Tibial nerve (tissue), 4 donors: ENCODE measurements at regions not wholly inside any gene's neighbourhood (a gene's known extent, or its start where the extent isn't known, plus 50 kb on each side); places are given as distances from the start of the nearest gene placed in this dataset.

Experiments used
- EP300 ChIP-seq, 2 donors: sonication (generic); formaldehyde crosslinking; IDR thresholded peaks; one replicate each; pipeline ENCODE4 v1.6.1; 2017; ENCODE audit warnings: antibody characterized with exemption in 2 of 2, mild to moderate bottlenecking in 1 of 2
- POLR2A ChIP-seq, 2 donors: fragments of 450-650 bp; IDR thresholded peaks; one replicate each; pipeline ENCODE4 v1.6.1; 2017; ENCODE audit warnings: antibody characterized with exemption in 2 of 2, mild to moderate bottlenecking in 2 of 2, moderate library complexity in 2 of 2
- TF ChIP-seq, protein P1 (sequence below), 5 experiments: fragments of 200-600 bp in 3 of 5; fragments of 450-650 bp in 2 of 5; sonication (generic) in 3 of 5; IDR thresholded peaks; one replicate each; pipeline ENCODE4 v1.5.1; 2016 to 2019; ENCODE audit warnings: antibody characterized with exemption in 5 of 5, mild to moderate bottlenecking in 3 of 5, moderate library complexity in 2 of 5

DNA sequence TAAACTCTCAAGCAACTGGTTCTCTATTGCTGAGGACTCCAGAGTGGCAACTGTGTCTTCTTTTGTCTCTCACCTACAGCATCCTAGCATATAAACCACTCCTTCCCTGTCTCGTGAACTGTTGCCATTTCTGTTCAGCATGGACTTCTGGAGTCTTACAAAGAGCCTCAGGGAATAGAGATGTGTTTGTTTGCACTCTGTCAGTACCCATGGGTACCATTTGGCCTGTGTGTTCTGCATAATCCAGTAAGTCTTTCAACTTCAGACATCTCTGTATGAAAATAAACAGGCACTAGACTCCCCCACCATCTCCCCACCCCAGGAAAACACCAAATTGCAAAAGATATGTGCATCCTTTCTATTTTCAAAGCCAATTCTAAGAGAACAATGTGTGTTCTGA is 1351.6 kb upstream of the PABPC4L start:
- no peak for TF ChIP-seq POLR2A (IDR thresholded peaks at IDR 0.05)
- TF ChIP-seq, protein P1, sequence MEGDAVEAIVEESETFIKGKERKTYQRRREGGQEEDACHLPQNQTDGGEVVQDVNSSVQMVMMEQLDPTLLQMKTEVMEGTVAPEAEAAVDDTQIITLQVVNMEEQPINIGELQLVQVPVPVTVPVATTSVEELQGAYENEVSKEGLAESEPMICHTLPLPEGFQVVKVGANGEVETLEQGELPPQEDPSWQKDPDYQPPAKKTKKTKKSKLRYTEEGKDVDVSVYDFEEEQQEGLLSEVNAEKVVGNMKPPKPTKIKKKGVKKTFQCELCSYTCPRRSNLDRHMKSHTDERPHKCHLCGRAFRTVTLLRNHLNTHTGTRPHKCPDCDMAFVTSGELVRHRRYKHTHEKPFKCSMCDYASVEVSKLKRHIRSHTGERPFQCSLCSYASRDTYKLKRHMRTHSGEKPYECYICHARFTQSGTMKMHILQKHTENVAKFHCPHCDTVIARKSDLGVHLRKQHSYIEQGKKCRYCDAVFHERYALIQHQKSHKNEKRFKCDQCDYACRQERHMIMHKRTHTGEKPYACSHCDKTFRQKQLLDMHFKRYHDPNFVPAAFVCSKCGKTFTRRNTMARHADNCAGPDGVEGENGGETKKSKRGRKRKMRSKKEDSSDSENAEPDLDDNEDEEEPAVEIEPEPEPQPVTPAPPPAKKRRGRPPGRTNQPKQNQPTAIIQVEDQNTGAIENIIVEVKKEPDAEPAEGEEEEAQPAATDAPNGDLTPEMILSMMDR (IDR thresholded peaks at IDR 0.05): no peak
- TF ChIP-seq EP300 (IDR thresholded peaks at IDR 0.05): no peak
